ENCODE measurements at regions not wholly inside any gene's neighbourhood (a gene's known extent, or its start where the extent isn't known, plus 50 kb on each side); places are given as distances from the start of the nearest gene placed in this dataset.

- ATAC-seq, result 0 out of 3 replicates have a peak, but pooled peaks have one; percentile 23
- H3K79me2 ChIP-seq (ENCODE audit: control insufficient read depth, insufficient read depth, low read length), result no peaks in the 10 kb centered on the region
- H2AFZ ChIP-seq (ENCODE audit: low read depth, low read length), result no peak overlapping the region
- 0 out of 2 replicates have a peak, but pooled peaks cover 2% of the 10 kb centered on the region for H3K9me3 ChIP-seq (replicated peaks; ENCODE audit: control insufficient read depth, insufficient read depth, low read depth, low read length)
- intact Hi-C loops (cut with micrococcal nuclease), result no loop called here
- WGBS (ENCODE audit: insufficient coverage, low coverage, missing lambda C conversion rate), result 0% methylated on average over 1 of the region's 1 CpG
- CTCF ChIA-PET (ENCODE audit: low intra/inter-chr PET ratio), result no interaction called here
- FAIRE-seq, result no peak
- no peak overlapping the region for H3K27ac ChIP-seq (ENCODE audit: extremely low read depth, low read depth, low read length)
- DNase-seq (ENCODE audit: extremely low read depth in 1 of 4, low spot score in 3 of 4), result peak in 1 of 4 experiments; percentile 5
- BruUV-seq (replicated peaks), result no TSS peak
- H3K4me3 ChIP-seq, result no peak overlapping the region
- no peaks in the 10 kb centered on the region for H3K9me1 ChIP-seq (ENCODE audit: control insufficient read depth, insufficient read depth, low read length)
- H3K36me3 ChIP-seq (ENCODE audit: control insufficient read depth, insufficient read depth, low read length), result no peaks in the 10 kb centered on the region
- H3K27me3 ChIP-seq (ENCODE audit: control insufficient read depth in 2 of 2, insufficient read depth in 2 of 2, low read length in 2 of 2), result no peaks in the 10 kb centered on the region
- in situ Hi-C loops (cut with MboI), result no loop called here
- POLR2A ChIA-PET, result interaction anchor here (0.9 kb wide), 1 partner anchor 81 kb away, joined by 4 read pairs; no protein-coding TSS in a partner anchor
- H4K20me1 ChIP-seq (replicated peaks; ENCODE audit: control insufficient read depth, insufficient read depth, low read length), result no peaks in the 10 kb centered on the region
- peaks cover 0 to 11% of the 10 kb centered on the region in 2 experiments; a peak in 2 of 5 replicates for H3K4me1 ChIP-seq (replicated peaks in 1 of 2; ENCODE audit: control insufficient read depth in 2 of 2, insufficient read depth in 2 of 2, low read length in 2 of 2)
- H3K9ac ChIP-seq (ENCODE audit: insufficient read depth in 1 of 2, low read depth in 2 of 2, low read length in 2 of 2), result no peak overlapping the region
- no peak overlapping the region for H3K4me2 ChIP-seq (ENCODE audit: insufficient read depth, low read length)
- peak; percentile 48 for TF ChIP-seq CCNT2 (IDR thresholded peaks at IDR 0.05; ENCODE audit: borderline replicate concordance, extremely low read depth, insufficient read length, low read depth, low read length)
- peak; percentile 81 for TF ChIP-seq TEAD4 (IDR thresholded peaks at IDR 0.05; ENCODE audit: low read length)
- no peak for TF ChIP-seq TEAD4 (CRISPR knock-in tag; IDR thresholded peaks at IDR 0.05; ENCODE audit: borderline replicate concordance)
- peak; percentile 76 for TF ChIP-seq CBFA2T3 (IDR thresholded peaks at IDR 0.05)
- TF ChIP-seq, protein P1, sequence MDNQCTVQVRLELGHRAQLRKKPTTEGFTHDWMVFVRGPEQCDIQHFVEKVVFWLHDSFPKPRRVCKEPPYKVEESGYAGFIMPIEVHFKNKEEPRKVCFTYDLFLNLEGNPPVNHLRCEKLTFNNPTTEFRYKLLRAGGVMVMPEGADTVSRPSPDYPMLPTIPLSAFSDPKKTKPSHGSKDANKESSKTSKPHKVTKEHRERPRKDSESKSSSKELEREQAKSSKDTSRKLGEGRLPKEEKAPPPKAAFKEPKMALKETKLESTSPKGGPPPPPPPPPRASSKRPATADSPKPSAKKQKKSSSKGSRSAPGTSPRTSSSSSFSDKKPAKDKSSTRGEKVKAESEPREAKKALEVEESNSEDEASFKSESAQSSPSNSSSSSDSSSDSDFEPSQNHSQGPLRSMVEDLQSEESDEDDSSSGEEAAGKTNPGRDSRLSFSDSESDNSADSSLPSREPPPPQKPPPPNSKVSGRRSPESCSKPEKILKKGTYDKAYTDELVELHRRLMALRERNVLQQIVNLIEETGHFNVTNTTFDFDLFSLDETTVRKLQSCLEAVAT (IDR thresholded peaks at IDR 0.05), result no peak
- TF ChIP-seq SMARCA4 (IDR thresholded peaks at IDR 0.05), result no peak
- TF ChIP-seq NFIC (IDR thresholded peaks at IDR 0.05), result 0 out of 2 replicates have a peak, but pooled peaks have one; percentile 13
- TF ChIP-seq CBFA2T2 (conservative IDR thresholded peaks at IDR 0.05), result peak; percentile 62
- TF ChIP-seq, protein P2, sequence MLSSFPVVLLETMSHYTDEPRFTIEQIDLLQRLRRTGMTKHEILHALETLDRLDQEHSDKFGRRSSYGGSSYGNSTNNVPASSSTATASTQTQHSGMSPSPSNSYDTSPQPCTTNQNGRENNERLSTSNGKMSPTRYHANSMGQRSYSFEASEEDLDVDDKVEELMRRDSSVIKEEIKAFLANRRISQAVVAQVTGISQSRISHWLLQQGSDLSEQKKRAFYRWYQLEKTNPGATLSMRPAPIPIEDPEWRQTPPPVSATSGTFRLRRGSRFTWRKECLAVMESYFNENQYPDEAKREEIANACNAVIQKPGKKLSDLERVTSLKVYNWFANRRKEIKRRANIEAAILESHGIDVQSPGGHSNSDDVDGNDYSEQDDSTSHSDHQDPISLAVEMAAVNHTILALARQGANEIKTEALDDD (IDR thresholded peaks at IDR 0.05), result no peak
- TF ChIP-seq AFF1 (IDR thresholded peaks at IDR 0.05; ENCODE audit: low read depth in 1 of 2, partially characterized antibody in 2 of 2), result no peak
- peak; percentile 50 for TF ChIP-seq MTA2 (IDR thresholded peaks at IDR 0.05; ENCODE audit: low read depth)
- TF ChIP-seq ARID1B (IDR thresholded peaks at IDR 0.05), result peak; percentile 66
- no peak for TF ChIP-seq PPARD (CRISPR knock-in tag; IDR thresholded peaks at IDR 0.05)
- peak in 1 of 2 experiments; percentile 58; a peak in 2 of 4 replicates for TF ChIP-seq FOXA3 (CRISPR knock-in tag; conservative IDR thresholded peaks at IDR 0.05 in 1 of 2, IDR thresholded peaks at IDR 0.05 in 1 of 2)
- TF ChIP-seq TAL1 (IDR thresholded peaks at IDR 0.05), result peak; percentile 61
- TF ChIP-seq KLF16 (IDR thresholded peaks at IDR 0.05), result peak; percentile 56; the same call in 1 of the 2 replicates
- no peak for TF ChIP-seq TOE1 (IDR thresholded peaks at IDR 0.05; ENCODE audit: borderline replicate concordance)
- no peak for TF ChIP-seq TOE1 (CRISPR knock-in tag; IDR thresholded peaks at IDR 0.05; ENCODE audit: borderline replicate concordance, low read depth)
- 0 out of 2 replicates have a peak, but pooled peaks have one; percentile 18 for TF ChIP-seq DPF2 (IDR thresholded peaks at IDR 0.05)
- 0 out of 2 replicates have a peak, but pooled peaks have one; percentile 30 for TF ChIP-seq PML (IDR thresholded peaks at IDR 0.05; ENCODE audit: low read length)
These were observed 83.8 kb downstream of the LRATD1 start for GRCh38 chr2:14716319-14716718.

Data from K562 (cell line).